Lower lobe of right lung (tissue), 2 donors: ENCODE measurements at regions not wholly inside any gene's neighbourhood (a gene's known extent, or its start where the extent isn't known, plus 50 kb on each side); places are given as distances from the start of the nearest gene placed in this dataset.

Experiments used
- ATAC-seq, 2 donors: fragments of 200-7000 bp; cut with Tn5 transposase; one replicate each; pipeline ENCODE4 v1.9.1; 2020 to 2022; ENCODE audit warnings: mild to moderate bottlenecking in 2 of 2, moderate library complexity in 2 of 2
- DNase-seq: peaks from one replicate; pipeline ENCODE4 v3.0.0-alpha.2; 2020
- H3K27ac ChIP-seq: fragments of 200-600 bp; one replicate; pipeline ENCODE4 v1.8.0; 2022
- H3K27me3 ChIP-seq: fragments of 200-600 bp; one replicate; pipeline ENCODE4 v1.8.0; 2022; ENCODE audit warnings: low read depth
- H3K36me3 ChIP-seq: fragments of 200-600 bp; one replicate; pipeline ENCODE4 v1.8.0; 2022; ENCODE audit warnings: mild to moderate bottlenecking
- H3K4me1 ChIP-seq: fragments of 200-600 bp; one replicate; pipeline ENCODE4 v1.8.0; 2022
- H3K4me3 ChIP-seq: fragments of 200-600 bp; one replicate; pipeline ENCODE4 v1.8.0; 2022; ENCODE audit warnings: mild to moderate bottlenecking
- H3K9me3 ChIP-seq: fragments of 200-600 bp; one replicate; pipeline ENCODE4 v1.8.0; 2022
- intact Hi-C: fragments of 100-400 bp; cut with DNase I; formaldehyde crosslinking; loops from one replicate; pipeline ENCODE4 v1.11.0; 2022
- TF ChIP-seq, protein P1 (sequence below): fragments of 200-600 bp; IDR thresholded peaks from one replicate; pipeline ENCODE4 v1.8.0; 2022; ENCODE audit warnings: antibody characterized with exemption, mild to moderate bottlenecking
- donor health status: DM: no; HTN: yes; CAD: no; lungs with severe emphysema.

DNA sequence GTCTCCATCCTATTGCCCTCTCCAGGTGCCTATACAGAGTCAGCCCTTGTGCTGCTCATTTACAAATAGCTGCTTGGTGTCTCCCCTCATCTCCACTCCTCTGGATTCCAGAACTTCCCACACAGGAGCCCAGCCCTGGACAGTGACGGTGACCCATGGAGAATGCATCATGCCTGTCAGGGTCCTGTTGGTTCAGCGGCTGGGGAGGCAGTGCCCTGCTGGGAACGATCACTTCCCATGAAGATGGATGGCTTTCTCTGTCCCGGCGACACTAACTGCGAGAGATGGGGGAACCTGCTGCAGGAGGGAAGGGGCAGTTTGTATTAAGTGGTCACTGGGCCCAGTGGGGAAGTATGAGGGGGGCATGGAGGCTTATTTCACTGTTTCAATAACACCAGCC lies 395.0 kb upstream of the TBX3 start:
- H3K9me3 ChIP-seq: no peaks in the 10 kb centered on the region
- no peak overlapping the region for H3K27ac ChIP-seq
- TF ChIP-seq, protein P1, sequence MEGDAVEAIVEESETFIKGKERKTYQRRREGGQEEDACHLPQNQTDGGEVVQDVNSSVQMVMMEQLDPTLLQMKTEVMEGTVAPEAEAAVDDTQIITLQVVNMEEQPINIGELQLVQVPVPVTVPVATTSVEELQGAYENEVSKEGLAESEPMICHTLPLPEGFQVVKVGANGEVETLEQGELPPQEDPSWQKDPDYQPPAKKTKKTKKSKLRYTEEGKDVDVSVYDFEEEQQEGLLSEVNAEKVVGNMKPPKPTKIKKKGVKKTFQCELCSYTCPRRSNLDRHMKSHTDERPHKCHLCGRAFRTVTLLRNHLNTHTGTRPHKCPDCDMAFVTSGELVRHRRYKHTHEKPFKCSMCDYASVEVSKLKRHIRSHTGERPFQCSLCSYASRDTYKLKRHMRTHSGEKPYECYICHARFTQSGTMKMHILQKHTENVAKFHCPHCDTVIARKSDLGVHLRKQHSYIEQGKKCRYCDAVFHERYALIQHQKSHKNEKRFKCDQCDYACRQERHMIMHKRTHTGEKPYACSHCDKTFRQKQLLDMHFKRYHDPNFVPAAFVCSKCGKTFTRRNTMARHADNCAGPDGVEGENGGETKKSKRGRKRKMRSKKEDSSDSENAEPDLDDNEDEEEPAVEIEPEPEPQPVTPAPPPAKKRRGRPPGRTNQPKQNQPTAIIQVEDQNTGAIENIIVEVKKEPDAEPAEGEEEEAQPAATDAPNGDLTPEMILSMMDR: no peak
- no peaks in the 10 kb centered on the region for H3K27me3 ChIP-seq
- ATAC-seq (no peak), DNase-seq (no peak)
- H3K36me3 ChIP-seq: no peaks in the 10 kb centered on the region
- no peaks in the 10 kb centered on the region for H3K4me1 ChIP-seq
- no peak overlapping the region for H3K4me3 ChIP-seq
- intact Hi-C loops: no loop called here

DNA sequence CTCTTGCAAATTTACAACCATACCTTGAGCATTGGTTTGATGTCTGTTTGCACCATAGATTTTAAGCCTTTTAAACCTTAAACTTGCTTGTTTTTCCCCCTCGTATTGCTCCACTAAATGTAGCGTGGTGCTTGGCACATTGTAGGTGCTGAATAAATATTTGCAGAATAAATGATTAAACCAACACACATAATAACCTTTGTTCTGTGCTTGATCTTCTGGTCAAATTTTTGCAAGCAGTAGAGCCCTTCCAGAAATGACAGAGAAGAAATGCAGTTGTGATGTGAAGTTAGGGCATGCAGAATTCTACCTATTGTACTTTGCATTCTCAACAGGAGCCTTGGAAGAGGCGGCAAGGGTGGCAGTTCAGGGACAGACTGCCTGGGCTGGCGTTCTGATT lies 394.4 kb upstream of the TBX3 start:
- Histone ChIP-seq H3K4me3 (no peak overlapping the region), H3K4me1 (no peaks in the 10 kb centered on the region), H3K9me3 (no peaks in the 10 kb centered on the region), H3K36me3 (no peaks in the 10 kb centered on the region), H3K27me3 (no peaks in the 10 kb centered on the region), H3K27ac (no peak overlapping the region)
- ATAC-seq (no peak), DNase-seq (no peak)
- intact Hi-C loops: no loop called here
- TF ChIP-seq, protein P1: no peak

DNA sequence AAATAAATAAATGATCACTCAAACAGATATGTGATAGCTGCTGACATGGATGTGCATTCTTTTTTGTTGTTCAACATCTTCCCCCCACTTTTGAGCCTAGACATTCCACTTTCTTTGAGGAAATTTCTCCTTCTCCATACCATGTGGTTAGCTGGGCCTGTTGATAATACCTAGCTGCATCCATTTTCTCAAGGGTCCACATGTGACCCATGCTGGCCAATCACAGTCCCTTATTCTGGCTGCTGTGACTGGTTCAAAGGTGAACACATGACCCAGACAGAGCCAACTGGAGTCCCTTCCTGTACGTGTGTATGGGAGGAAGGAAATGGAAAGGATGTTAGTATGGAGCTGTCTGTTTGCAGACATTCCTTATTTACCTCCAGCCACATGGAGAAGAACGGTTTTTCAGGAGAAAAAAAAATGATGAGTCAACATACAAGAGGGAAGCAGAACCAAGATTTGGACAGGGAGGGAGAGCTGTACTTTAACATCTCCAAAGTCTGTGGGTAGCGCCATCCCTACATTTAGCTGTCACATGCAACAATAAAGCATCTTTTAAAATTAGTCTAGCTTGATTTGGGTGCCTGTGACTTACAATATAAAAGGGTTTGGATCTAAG lies 391.7 kb upstream of the TBX3 start:
- Histone ChIP-seq H3K27ac (no peak overlapping the region), H3K9me3 (no peaks in the 10 kb centered on the region), H3K36me3 (no peaks in the 10 kb centered on the region), H3K4me3 (no peak overlapping the region), H3K27me3 (no peaks in the 10 kb centered on the region), H3K4me1 (no peaks in the 10 kb centered on the region)
- DNase-seq (no peak), ATAC-seq (no peak)
- intact Hi-C loops: no loop called here
- TF ChIP-seq, protein P1: no peak

DNA sequence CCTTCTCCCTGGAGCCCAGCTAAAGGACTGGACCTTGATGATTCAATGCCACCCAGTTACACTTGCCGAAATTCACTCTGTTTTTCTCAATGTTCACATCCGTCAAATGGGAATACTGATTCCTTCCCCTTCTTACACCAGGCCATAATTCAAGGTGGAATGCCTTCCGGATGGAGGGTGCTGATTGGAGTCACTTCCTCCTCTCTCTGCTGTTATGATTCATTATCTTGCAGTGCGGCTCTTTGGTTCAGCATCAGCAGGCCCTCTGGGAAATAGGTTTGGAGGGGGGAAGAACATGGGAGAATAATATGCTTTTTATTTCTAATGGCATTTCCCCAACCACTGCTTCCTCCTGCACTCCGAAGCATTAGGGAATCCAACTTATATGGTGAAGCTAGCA lies 390.6 kb upstream of the TBX3 start:
- Histone ChIP-seq H3K4me1 (no peaks in the 10 kb centered on the region), H3K4me3 (no peak overlapping the region), H3K27ac (no peak overlapping the region), H3K27me3 (no peaks in the 10 kb centered on the region), H3K36me3 (no peaks in the 10 kb centered on the region), H3K9me3 (no peaks in the 10 kb centered on the region)
- TF ChIP-seq, protein P1: no peak
- intact Hi-C loops: no loop called here
- DNase-seq (no peak), ATAC-seq (no peak)

DNA sequence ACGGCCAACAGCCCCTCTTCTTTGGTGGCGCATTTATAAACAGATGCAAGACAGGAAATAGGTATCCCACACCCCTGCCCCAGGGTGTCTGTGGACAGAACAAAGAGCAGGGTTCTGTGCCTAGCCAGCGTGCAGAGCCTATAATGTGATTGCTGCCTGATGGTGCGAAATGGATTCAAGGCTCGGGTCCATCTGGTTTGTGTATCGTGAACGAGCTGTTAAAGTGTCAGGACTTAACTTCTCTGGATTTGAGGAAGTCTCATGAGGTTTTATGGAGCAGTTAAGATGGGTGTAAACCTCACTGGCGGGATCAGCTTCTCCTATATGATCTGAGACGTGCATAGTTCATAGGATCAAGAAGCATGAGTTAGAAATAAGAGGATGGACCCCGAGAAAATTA lies 388.7 kb upstream of the TBX3 start:
- intact Hi-C loops: no loop called here
- DNase-seq (no peak), ATAC-seq (no peak)
- Histone ChIP-seq H3K4me3 (no peak overlapping the region), H3K9me3 (no peaks in the 10 kb centered on the region), H3K4me1 (no peaks in the 10 kb centered on the region), H3K27ac (no peak overlapping the region), H3K27me3 (no peaks in the 10 kb centered on the region), H3K36me3 (no peaks in the 10 kb centered on the region)
- TF ChIP-seq, protein P1: no peak

DNA sequence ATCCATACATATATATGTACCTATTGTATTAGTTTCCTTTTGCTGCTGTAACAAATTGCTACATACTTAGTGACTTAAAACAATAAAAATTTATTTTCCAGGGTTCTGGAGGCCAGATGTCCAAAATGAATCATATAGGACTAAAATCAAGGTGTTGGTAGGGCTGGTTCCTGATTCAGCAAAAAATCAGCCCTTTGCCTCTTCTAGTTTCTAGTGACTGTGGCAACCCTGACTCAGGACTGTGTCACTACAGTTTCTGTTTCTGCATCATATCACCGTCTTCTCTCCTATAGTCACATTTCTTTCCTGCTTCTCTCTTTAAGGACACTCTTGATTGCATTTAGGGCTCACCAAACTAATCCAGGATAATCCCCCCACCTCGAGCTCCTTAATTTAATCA lies 386.3 kb upstream of the TBX3 start:
- intact Hi-C loops: no loop called here
- no peaks in the 10 kb centered on the region for H3K9me3 ChIP-seq
- no peaks in the 10 kb centered on the region for H3K4me1 ChIP-seq
- H3K27me3 ChIP-seq: no peaks in the 10 kb centered on the region
- DNase-seq (no peak), ATAC-seq (no peak)
- H3K27ac ChIP-seq: no peak overlapping the region
- TF ChIP-seq, protein P1: no peak
- no peaks in the 10 kb centered on the region for H3K36me3 ChIP-seq
- H3K4me3 ChIP-seq: no peak overlapping the region
